ENCODE measurements at regions not wholly inside any gene's neighbourhood (a gene's known extent, or its start where the extent isn't known, plus 50 kb on each side); places are given as distances from the start of the nearest gene placed in this dataset.
"Not testable (repeated sequence)": the region's sequence is repeated elsewhere in the genome, so short reads cannot be mapped to it uniquely, and the experiment has no call there.

DNA sequence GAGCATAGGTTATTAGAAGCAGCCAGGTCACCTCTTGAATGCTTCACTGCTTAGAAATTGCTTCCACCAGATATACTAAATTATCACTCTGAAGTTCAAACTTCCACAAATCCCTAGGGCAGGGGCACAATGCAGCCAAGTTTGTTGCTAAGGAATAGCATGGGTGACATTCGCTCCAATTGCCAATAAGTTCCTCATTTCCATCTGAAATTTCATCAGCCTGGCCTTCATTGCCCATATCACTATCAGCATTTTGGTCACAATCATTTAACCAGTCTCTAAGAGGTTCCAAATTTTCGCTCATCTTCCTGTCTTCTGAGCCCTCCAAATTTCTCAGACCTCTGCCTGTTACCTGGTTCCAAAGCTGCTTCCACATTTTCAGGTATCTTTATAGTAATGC lies 356.1 kb downstream of the DAD1 start:
- DNase-seq = no peak

DNA sequence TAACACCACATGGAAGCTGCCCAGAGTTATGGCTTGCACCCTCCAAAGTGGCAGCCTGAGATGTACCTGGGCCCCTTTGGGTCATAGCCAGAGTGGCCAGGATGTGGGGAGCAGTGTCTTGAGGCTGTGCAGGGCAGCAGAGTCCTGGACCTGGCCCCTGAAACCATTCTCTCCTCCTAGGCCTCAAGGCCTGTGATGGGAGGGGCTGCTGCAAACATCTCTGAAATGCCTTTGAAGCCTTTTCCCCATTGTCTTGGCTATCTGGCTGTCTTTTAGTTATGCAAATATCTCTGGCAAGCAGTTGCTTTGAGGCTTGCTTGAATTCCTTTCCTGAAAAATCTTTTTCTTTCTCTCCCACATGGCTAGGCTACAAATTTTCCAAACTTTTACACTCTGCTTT lies 356.5 kb downstream of the DAD1 start:
- no peak for DNase-seq

DNA sequence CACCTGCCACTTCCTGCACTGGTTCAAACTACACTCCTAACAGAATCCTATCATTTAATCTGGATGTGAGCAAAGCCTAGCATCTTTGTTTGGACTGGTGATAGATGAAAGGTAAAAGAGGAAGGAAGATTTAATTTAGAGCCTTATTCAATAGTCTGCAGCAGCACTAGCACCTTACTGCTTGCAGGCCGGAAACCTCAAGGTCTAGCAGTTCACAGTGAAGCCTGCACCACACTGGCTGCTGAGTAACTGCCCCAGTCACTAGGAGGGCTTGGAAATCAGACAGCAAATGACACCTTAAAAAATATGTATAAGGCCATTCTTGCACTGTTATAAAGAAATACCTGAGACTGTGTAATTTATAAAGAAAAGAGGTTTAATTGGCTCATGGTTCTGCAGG lies 358.0 kb downstream of the DAD1 start:
- no peak for DNase-seq

DNA sequence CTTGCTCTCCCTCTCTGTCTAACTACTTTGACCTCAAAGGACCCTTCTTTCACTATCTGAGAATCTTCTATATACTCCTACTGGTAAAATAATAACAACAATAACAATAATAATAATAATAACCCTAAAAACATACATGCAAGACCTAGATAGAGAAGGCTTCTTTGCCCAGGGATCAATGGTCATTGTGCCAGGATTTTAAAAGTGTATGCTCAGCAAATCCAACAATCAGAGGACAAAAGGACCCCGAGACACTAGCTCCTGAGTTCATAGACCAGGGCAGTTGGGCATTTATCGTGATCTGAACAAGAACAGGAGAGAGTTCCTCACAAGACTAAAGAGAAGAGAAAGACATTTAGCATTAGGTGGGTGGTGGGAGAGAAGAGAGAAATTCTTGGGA lies 358.5 kb downstream of the DAD1 start:
- no peak for DNase-seq

DNA sequence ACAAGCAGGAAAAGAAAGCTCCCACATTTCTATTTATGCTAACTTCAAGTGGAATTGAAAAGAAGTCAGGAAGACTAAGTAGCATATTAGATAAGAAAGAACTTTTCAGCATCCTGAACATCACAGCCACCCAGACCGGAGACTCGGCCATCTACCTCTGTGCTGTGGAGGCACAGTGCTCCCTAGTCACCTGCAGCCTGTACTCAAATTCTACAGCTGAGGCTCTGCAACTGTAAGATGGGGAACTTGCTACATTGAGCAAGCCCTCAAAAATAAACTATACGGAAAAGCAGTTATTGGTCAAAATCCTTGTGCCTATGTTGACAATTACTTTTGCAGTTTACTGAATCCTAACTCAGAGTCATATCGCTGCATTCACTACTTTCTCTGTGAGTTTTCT lies 361.9 kb downstream of the DAD1 start:
- no peak for DNase-seq

DNA sequence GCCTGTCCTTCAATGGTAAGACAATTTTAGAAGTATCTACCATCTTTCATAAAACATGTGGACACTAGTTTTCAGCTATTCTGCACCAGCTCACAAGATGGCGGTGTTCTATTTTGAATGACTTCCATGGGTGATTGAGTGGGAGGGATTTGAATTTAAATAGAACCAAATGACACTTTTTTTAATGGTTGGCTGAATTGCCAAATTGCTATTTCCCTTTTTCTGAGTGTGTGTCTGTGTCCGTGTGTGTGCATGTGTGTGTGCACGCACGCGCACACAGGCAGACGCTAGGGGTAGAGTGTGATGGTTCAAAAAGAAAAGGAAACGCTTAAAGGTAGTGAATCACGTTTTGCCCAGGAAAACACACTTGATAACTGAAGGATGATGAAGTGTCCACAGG lies 362.6 kb downstream of the DAD1 start:
- no peak for DNase-seq

GRCh38 chr14:22225516-22226140 lies 363.4 kb downstream of the DAD1 start:
- no peak for DNase-seq

- DNase-seq = no peak
Observed at GRCh38 chr14:22221508-22221907, 367.5 kb downstream of the DAD1 start.

- no peak for DNase-seq
Observed at GRCh38 chr14:22220427-22220826, 368.6 kb downstream of the DAD1 start.

DNA sequence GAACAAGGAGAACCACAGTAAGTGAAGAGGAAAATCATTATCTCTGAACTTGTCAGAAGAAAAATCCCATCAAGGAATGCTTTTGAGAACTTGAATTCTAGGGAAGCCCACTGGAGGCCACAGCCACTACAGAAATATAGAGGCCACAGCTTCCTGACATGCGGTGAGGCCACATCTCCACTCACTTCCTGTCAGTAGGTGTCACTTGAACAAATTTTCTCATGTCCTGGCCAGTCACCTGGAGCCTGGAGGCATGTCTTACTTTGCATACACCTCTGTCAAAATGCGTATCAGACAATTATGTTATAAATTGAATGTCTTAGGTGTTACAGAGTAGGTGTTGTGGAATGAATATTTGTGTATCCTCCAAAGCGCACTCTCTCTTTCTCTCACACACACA lies 370.3 kb downstream of the DAD1 start:
- no peak for DNase-seq

- DNase-seq = no peak
Observed at GRCh38 chr14:22213120-22213519, 375.9 kb downstream of the DAD1 start.

DNA sequence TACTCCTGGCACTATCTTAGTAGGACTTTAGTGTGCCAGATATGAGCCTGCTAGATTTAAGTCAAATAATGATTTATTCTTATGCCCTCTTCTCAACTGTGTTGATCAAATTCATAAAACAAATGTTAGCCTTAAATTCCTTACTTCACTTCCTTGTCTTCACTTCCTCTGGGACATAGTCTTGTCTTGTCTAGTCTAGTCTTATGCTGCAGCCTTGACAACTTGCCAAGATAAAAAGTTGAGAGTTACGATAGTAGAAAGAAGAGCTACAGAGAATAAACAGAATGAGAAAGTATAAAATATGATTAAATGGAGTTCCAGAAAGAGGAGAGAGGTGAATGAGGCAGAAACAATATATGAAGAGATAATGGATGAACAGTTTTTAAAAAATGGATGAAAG lies 378.1 kb downstream of the DAD1 start:
- no peak for DNase-seq

GRCh38 chr14:22210026-22210425 lies 379.0 kb downstream of the DAD1 start:
- DNase-seq = no peak

DNA sequence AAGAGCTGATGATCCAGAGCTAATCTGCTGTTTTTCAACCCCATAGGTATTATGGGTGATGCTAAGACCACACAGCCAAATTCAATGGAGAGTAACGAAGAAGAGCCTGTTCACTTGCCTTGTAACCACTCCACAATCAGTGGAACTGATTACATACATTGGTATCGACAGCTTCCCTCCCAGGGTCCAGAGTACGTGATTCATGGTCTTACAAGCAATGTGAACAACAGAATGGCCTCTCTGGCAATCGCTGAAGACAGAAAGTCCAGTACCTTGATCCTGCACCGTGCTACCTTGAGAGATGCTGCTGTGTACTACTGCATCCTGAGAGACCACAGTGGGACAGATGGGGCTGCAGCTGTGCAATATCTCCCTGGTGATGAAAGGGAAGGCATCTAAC lies 386.0 kb downstream of the DAD1 start:
- DNase-seq = no peak

DNA sequence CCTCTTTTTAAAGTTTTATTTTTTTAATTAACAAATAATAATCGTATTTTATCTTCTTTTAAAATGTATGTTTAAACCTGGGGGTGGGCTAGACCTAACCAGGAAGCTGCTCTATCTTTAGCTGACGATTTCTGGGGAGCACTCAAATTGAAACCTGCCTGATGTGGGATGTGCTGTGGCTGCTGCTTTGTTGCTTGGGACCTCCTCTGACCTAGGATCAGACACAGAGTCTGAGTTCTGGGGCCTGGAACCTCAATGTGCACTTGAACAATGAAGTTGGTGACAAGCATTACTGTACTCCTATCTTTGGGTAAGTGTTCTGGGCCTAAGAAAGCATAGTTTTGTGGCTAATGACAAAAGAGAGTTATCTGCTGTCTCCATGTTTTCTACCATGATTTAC lies 386.7 kb downstream of the DAD1 start:
- no peak for DNase-seq

GRCh38 chr14:22200977-22201605 lies 387.9 kb downstream of the DAD1 start:
- no peak for DNase-seq

DNA sequence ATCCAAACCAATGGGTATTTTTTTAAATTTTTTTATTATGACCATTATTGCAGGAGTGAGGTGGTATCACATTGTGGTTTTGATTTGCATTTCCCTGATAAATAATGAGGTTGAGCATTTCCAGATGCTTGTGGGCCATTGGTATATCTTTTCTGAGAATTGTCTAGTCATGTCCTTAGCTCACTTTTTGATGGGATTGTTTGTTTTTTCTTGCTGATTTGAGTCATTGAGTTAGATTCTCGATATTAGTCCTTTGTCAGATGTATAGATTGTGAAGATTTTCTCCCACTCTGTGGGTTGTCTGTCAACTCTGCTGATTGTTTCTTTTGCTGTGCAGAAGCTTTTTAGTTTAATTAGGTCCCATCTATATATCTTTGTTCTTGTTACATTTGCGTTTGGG lies 388.9 kb downstream of the DAD1 start:
- DNase-seq = not testable (repeated sequence)

GRCh38 chr14:22194664-22195063 lies 394.4 kb downstream of the DAD1 start:
- no peak for DNase-seq

- no peak for DNase-seq
Observed at GRCh38 chr14:22190411-22191191, 398.4 kb downstream of the DAD1 start.

DNA sequence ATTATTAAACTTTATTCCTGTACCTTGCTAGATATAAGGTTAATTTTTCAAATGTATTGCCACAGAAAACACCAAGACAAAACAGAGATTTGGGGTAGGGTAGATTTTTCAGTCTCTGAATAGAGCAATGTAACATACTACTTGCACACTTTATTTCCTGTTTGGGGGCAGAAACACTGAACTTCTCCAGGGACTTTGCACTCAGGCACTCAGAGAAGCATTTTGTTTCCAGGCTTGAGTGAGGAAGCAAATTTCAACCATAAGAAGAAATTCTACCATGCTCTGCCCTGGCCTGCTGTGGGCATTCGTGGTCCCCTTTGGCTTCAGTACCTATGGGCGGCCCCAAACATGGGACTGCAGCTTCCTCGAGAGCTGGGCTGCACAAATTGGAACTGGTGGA lies 399.1 kb downstream of the DAD1 start:
- DNase-seq = no peak

DNA sequence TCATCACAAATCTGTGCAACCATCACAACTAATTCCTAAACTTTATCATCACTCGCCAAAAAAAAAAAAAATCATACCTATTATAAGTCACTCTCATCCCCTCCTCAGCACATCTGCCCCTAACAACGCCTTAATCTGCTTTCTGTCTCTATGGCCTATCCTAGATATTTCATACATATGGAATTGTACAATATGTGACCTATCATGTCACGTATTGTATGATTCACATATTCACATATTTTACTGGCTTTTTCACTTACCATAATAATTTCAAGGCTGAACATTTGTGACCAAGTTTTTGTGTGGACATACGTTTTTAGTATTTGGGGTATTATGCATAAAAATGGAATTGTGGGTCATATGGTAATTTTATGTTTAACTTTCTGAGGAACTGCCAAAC lies 400.7 kb downstream of the DAD1 start:
- no peak for DNase-seq

- DNase-seq = no peak
Observed at GRCh38 chr14:22185789-22186188, 403.2 kb downstream of the DAD1 start.

- no peak for DNase-seq
Observed at GRCh38 chr14:22185191-22185590, 403.8 kb downstream of the DAD1 start.

DNA sequence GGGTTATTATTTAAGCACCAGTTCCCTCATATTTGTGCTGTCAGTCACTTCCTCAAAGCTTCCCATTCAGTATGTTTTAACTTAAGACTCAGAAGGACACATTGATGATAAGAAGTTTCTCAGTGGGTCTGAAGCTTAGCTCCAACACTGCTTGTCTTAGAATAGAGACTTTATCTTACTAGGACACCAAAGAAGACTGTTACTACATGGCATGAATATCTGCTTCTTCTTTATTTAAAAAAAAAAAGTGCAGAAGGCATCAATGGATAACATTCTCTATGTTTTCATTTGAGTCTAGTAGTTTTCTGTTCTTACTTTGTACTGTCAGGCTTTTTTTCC lies 404.2 kb downstream of the DAD1 start:
- no peak for DNase-seq
